ENCODE measurements at regions not wholly inside any gene's neighbourhood (a gene's known extent, or its start where the extent isn't known, plus 50 kb on each side); places are given as distances from the start of the nearest gene placed in this dataset.

- TF ChIP-seq CTCF (IDR thresholded peaks at IDR 0.05): no peak
- no peak for TF ChIP-seq POLR2A (IDR thresholded peaks at IDR 0.05)
- TF ChIP-seq POLR2AphosphoS5 (IDR thresholded peaks at IDR 0.05; ENCODE audit: insufficient read depth in 1 of 2, low read depth in 1 of 2): no peak
Measured at GRCh38 chr4:11286533-11286932, 142.2 kb downstream of the HS3ST1 start.
